SK-N-DZ (cell line): ENCODE measurements at regions not wholly inside any gene's neighbourhood (a gene's known extent, or its start where the extent isn't known, plus 50 kb on each side); places are given as distances from the start of the nearest gene placed in this dataset.

Source experiments
- DNase-seq: peaks from one replicate; pipeline ENCODE4 v3.0.0-alpha.2; 2015; ENCODE audit warnings: low spot score

DNA sequence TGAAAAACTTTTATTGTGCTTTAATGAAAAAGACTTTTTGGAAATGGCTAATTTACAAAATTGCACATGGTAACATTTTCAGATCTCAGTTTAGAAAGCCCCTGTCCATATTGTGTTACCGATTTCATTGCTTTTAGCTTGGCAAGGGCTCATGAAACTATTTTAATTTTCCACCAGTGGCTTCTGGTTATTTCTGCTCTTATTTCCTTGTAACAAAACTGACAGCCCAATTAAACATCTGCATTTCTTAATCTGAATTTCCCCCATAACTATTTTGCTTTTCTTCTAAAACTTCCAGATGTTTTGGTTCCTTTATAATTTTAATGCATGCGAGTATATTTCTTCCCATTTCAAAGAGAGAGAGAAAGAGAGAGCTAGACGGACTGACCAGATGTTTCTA lies 264.8 kb downstream of the PTPRC start:
- DNase-seq: no peak

DNA sequence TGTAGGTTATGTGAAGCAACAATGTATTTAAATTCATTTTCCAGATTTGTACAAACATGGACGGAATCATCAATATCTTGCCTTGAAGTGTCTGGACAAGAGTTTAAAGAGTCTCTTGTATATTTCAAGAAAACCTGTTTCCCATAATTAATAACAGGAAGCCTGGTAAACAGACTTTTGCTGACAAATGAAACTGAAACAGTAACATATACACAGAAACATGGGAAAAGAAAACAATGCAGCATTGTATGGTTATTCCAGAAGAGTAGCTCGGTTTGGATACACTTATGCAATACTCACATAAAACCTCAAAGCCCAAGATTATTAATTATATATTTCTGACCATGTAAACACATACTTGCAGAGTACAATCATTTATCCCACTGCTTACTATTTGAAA lies 265.5 kb downstream of the PTPRC start:
- DNase-seq: no peak

DNA sequence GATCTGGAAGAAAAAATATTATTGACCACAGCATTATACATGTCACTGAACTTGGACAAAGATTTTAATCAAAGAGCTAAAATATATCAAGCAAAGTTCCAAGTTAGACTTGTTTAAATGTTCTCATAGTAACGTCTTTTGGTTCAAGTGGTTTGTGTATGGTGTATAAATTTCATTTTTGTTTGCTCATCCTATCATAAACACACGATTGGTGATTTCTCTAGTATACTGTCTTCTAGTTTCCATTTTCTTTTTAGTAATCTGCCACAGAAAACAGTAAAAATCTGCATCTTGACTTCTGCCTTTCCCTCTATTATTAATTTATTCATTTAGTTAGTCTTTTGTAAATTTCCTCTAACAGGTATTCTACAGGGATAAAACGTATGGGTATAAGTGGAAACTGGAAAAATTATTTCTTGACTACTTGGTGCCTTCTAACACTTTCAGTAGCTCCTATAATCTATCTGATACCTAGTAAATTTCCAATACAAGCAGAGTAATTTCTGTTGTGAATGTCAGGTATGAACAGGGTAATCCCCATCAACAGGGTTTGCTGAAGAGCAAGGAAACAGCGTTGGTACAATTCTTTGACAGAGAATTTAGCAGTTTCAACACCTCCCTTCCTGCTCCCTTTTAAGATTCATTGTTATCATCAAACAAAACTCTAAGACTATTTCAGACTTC lies 268.0 kb downstream of the PTPRC start:
- DNase-seq: no peak

DNA sequence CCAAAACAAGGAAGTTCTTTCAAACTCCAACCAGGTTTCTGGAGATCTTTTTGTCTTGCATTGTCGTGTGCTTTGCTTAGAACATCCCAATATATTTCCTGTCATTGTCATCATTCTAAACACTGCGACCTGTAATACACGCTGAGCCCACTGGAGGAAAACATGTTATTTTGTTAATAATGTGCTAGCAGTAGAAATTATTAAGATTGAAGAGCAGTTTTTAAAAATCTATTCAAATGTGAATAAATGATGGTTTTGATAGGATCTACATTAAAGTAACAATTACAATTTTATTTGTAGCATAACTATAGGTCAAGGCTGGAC lies 268.5 kb downstream of the PTPRC start:
- no peak for DNase-seq

DNA sequence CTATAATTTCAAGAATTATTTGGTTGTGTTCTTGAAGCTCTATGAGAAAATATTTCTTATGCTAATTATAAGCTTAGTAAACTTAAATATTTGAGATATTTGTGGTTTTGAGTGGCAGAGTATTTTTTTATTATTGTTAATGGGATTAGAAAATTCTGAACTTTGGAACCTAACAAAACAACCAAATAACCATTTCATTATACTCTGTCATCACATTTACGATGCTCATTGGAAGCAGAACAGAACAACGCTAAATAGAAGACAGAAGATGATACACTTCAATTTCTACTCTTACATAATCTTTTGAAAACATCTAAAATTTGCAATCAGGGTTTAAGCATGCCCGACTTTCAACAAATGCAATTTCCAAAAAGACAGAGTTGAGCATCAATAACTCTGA lies 270.2 kb downstream of the PTPRC start:
- no peak for DNase-seq

DNA sequence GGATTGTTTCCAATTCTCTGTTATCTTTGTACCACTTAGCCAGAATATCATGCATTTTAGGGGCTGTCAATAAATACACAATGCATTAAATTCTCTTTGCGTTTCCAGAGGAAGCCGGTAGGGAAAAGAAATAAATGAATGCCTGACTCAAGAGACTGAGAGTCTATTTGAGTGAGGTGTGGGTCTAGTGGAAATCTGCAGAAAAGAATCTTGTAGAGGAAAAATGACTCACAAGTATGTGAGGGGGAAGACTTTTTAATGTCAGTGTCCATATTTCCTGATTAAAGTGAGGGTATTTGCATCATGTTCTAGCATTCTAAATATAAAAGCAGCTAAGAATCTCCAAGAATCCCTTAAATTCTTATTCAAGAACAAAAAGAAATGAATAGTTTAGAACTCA lies 271.1 kb downstream of the PTPRC start:
- no peak for DNase-seq

DNA sequence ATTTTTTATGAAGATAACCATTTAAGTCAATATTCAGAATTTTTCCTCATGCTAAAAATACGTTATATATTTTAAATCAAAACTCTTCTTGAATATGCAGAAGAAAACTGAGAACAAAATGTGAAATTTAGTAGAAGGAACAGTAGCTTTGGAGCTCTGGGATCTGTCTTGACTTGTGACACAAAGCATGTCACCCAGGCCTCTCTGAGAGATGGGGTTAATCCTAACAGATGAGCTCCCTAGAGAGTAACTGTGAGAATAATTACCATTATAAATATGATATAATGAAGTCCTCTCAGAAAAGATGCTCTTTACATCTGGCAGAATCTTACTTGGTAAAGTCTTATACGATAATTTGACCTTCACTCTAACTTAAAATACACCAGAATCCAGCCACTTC lies 272.0 kb downstream of the PTPRC start:
- peak; percentile 84 for DNase-seq

DNA sequence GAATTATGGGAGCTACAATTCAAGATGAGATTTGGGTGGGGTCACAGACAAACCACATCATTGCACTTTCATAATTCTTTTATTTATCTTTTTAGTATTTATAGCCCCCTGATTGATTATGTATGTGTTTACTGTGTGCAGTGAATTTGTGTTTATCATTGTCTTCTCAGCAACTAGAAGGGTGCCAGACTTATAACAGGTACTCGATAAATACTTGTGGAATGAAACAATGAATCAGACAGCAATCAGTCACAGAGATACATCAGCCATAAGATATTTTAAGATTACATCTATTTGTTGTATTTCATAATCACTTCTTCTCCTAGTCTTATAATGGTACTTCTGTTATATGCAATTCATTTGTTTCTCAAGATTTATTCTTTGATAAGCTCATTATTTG lies 273.2 kb downstream of the PTPRC start:
- no peak for DNase-seq

DNA sequence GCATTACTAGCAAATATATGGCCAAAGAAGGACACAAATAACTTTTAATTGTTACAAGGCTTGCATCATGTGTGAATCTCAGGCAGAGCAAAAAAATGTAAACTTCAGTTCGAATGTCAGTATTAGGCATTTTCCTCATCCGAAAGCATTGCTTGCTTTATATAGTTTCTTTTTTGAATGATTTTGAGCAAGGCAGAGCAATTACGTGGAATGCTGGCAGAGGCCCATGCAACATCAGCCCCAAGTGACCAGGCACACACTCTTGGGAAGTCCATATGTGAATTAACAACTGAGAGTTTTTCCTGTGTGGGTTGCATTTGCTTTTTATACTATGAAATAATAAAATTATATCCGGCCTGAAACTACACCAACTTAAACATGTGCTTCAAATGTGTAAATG lies 274.8 kb downstream of the PTPRC start:
- no peak for DNase-seq

DNA sequence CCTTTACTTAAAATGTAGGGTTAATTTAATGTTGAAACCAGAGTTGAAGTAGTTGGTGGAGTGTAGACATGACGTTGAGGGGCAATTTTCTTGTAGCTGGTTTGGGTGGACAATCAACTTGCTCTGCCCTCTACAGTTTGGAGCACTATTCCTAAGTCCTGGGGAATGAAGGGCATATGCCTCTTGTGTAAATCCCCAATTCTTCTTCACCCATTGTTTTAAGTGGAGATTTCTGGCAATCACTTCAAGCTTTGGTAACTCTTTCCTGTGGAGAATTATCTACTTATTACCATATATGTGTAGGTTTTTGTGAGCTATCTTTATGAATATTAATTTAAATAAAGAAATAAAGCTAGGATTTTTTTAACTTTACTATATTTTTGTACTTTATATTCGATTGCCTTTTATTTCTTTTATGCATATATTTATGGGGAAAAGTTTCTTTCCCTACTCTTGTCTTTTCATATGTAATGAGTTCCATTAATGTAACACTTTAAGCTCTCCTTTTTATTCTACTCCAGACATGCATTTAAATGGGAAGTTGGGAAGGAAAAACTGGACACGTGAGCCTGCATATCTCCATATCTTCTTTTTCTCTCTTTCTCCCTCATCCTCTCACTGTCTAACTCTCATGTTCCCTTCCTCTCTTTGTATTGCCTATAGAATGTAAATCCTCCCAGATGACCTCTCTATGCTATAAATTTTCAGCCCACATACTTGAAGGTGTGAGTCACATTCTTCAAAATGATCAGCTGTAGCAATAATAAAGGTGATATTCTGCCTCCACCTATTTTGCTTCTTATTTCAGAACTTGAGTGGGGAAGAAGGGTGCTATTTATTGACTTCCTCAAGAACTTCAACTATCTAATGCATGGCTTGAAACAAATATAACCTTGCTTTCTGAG lies 276.7 kb downstream of the PTPRC start:
- no peak for DNase-seq

DNA sequence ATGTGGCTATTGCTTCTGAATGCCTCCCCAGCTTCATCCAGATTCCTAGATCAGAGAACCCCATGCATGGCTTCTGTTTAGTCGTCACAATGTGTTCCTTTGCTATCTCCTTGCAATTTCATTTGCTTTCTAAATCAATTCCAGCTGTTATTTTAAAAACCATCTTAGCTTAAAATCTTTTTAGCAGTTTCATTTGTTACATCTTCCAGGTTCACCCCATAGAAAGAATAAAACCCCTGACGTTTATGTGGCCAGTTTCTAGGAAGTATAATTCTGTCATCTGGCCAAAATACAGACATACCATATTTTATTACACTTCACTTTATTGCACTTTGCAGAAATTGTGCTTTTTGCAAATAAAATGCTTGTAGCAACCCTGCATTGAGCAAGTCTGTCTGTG lies 278.4 kb downstream of the PTPRC start:
- DNase-seq: no peak

DNA sequence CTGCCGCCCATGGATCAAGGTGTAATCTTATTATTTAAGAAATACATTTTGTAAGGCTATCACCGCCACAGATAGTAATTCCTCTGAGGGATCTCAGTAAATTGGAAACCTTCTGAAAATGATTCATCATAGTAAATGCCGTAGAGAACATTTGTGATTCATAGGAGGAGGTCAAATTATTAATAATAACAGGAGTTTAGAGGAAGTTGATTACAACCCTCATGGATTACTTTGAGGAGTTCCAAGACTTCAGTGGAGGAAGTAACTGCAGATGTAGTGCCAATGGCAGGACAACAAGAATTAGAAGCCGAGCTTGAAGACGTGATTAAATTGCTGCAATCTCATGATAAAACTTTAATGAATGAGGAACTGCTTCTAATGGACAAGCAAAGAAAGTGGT lies 280.1 kb downstream of the PTPRC start:
- no peak for DNase-seq

DNA sequence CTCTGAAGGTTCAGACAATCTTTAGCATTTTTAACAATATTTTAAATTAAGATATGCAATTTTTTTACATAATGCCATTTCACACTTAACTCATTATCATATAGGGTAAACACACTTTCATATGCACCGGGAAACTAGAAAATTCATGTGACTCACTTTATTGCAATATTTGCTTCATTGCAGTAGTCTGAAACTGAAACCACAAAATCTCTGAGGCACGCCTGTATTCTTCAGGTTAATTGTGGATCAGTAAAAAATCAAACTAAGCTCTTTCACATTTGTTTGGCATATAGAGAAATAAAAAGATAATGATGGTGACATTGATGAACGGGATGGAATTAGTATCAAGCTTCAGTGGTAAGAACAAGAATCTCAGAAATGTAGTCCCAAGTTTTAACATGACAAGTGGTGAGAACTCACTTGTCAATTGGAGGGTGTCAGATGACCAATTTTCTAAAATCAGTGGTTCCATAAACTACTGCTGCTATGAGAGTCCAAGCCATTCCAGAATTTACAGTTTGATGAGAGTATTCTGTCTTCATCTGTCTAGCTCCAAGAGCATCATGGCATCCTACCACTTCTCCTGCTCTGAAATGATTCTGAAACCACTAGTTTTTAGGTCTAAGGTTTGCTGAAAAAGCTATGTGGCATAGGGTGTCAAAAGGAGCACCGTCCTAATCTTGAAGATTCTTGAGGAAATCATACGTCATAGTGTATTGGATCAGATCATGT lies 281.0 kb downstream of the PTPRC start:
- DNase-seq: no peak

DNA sequence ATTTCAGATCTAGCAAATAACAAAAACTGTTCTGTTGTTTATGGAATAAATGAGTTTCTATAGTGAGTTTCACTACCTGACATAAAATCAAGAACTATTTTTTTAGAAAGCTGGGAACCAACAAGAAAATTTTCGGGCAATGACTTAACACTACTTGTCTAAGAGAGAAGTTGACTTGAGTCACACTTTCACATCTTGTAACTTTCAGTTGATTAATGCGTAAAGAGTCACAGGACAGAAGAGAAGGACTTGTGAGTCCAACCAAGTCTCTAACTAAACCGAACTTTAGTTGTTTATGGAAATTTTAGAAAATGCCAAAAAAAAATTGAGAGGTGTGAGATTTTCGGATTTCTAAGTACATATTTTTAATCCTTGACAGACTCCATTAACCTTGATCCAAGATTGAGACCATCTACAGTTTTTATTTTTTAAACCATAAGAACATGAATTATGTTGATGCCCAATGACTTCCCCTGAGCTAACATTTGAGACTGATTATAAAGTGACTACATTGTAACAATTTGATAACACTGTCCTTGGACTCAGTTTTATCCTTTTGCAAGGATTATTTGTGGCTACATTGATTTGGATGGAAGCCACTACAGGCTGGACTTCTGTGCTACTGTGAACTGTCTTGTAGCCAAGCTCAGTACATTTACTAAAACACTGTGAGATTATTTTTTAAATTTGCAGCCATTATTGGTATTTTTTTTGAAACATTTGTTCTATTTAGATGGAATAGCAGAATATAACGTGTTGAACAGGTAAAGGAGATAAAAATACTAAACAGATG lies 284.0 kb downstream of the PTPRC start:
- DNase-seq: no peak

DNA sequence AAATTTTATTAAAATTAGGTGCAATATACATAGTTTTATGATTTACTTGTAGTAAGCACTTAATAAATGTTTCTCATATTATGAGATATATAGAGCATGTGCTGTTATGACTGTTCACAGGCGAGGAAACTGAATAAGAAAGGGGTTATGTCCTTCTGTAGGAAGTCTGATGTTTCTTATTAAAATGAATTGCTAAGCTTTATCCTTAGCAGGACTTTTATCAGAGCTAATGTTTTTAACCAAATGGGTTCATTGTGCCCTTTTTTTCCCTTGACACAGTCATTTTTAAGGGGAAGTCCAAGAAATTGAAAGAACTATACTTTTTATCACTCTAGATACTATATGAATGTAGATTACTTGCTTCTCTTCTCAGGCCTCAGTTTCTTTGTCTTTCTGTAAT lies 285.2 kb downstream of the PTPRC start:
- no peak for DNase-seq

DNA sequence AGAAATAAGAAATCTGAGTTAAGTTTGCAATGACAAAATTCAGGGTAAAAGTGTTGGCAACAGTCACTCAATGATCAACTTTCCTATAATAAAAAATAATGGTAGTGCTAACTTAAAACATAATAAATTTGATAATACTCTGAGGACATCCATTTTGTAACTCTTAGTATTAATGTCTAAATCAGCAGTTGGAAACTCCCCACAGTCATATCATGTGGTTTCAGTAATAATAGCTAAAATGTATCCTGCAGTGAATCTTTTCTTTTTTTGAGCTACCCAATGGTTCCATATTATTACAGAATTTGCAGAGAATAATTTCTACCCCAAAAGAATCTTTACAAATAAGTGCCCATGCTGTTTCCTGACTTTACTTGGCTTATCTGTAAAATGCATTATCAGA lies 286.7 kb downstream of the PTPRC start:
- DNase-seq: no peak

DNA sequence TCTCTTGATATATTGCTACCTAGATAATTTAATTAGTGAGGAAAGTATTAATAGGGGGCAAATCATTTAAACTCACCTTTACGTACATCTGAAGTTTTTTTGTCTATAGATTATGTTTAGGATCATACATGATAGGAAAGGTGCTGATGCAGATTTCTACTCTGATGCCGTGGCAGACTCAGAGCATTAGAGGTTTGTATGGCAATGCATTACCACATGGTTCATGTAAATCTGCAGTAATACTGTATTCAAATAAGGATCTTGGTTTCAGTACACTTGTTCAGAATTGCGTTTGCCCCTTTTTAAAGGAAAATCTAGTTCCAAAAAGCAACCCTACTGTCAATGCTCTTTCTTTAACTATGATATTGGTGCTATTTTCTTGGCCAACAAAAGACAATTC lies 288.3 kb downstream of the PTPRC start:
- no peak for DNase-seq

DNA sequence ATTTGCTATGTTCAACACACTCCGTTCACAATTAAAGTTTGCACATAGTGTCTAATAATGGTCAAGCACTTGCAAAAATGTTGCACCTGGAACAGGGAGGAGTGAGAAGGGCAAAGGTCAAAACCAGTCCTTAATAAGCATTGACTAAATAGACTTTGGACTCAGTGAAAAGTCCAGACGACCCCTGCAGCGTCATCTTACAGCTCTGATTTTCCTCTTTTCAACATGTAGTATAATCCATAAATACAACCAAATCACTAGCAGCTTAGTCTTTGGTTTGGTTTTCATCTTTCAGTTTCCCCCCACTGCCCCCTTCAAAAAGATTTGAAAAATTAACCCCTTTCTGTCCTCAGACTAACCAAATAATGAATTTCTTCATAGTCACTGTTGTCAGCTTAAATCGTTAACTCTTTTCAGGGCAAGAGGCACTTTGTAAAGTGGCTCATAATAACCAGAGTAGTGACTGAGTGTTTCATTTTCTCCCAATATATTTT lies 290.3 kb downstream of the PTPRC start:
- no peak for DNase-seq

DNA sequence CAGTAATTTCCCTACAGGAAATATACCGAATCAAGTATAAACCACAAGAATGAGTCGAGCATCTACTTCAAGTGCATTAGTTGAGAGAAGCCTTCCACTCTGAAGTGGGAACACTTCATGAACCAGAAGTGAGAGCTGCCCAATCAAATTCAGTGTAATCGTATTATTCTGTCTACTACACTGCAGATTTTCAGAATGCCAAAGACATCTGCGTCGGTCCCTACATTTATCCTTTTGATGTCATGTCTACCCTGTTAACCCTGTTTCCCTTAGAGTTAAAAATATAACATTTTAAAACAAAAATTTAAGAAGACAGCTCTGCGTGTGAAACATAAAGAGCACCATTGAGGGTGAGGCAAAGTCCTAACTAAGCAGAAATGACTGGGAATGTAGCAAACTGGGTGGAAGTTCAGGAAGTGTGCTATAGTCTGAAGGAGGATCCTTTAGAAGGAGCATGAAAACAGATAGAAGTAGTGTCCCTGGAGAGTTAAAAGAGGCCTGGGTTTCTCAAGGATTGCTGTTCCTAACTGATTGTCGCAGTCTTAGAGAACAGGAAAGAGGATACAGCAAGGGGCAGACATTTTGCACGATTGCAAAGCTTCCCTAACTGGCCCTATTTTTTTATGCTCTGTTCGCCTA lies 291.2 kb downstream of the PTPRC start:
- peak; percentile 69 for DNase-seq

DNA sequence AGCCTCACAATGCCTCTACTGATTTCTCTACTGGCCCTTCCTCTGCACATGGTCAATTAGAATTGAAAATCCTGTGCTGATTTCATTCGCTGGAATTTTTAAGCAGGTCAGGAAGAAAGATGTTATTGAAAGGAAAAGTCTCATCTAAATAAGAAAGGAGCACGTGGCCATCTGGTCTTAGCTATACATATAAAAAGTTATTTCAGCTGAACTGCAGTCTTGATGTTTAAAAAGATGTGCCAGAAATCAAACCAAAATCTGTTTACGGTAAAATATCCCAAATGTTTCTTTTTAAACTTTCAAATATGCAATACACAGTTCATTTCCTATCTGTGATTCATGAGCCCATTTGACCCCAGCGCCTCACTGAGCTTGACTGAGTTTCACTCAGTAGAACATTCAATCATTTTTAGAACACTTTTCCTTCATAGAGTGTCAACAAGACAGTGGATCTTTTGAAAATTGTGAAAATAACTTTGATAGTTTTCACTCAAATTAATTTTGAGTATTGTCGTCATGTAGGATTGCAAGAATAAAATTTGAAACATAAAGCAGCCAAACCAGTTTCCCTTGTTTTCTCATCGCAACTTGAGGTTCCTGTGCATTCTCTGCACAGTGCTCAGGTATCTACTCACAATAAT lies 293.6 kb downstream of the PTPRC start:
- DNase-seq: no peak
